Activated naive CD4-positive, alpha-beta T cell treated with anti-CD3 and anti-CD28 coated beads, Interleukin-2, amount 50 U/mL, for 16 hours (primary cell): ENCODE measurements at regions not wholly inside any gene's neighbourhood (a gene's known extent, or its start where the extent isn't known, plus 50 kb on each side); places are given as distances from the start of the nearest gene placed in this dataset.

Source experiments
- DNase-seq: peaks from one replicate; pipeline ENCODE4 v3.0.0-alpha.2; 2020

DNA sequence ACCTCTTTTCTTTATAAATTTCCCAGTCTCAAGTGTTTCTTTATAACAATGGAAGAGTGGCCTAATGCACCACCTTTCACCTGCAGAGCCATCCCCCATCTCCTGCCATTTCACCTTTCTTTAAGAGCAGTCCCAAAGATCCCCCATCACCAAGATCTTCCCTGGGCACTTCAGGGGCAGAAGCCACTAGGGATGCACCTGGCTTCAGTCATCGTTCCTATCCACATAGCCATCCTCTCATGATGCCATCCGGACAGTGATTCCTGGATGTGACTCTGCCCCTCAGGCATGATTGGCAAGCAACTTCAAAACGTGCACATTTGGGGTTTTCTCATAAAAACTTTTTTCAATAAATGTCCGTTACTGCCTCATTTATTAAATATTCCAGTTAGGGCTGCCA lies 225.9 kb downstream of the TBXT start:
- DNase-seq: no peak

DNA sequence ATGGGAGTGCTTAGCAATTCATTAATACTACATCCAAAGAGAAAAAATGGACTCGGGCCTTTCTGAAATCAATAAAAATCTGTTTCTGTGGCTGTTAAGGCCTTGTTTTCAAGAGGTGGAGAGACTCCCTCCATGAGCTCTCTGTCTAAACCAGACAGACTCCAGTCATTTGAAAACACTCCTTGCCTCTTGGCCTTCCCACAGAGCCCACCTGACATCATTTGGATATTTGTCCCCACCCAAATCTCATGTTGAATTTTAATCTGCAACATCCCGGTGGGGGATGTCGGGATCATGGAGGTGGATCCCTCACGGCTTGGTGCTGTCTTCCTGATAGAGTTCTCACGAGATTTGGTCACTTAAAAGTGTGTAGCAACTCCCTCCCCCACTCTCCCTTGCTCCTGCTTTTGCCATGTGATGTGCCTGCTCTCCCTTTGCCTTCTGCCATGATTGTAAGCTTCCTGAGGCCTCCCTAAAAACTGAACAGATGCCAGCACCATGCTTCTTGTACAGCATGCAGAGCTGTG lies 226.3 kb downstream of the TBXT start:
- DNase-seq: no peak

- no peak for DNase-seq
Measured at GRCh38 chr6:165940366-165940765, 227.3 kb downstream of the TBXT start.

DNA sequence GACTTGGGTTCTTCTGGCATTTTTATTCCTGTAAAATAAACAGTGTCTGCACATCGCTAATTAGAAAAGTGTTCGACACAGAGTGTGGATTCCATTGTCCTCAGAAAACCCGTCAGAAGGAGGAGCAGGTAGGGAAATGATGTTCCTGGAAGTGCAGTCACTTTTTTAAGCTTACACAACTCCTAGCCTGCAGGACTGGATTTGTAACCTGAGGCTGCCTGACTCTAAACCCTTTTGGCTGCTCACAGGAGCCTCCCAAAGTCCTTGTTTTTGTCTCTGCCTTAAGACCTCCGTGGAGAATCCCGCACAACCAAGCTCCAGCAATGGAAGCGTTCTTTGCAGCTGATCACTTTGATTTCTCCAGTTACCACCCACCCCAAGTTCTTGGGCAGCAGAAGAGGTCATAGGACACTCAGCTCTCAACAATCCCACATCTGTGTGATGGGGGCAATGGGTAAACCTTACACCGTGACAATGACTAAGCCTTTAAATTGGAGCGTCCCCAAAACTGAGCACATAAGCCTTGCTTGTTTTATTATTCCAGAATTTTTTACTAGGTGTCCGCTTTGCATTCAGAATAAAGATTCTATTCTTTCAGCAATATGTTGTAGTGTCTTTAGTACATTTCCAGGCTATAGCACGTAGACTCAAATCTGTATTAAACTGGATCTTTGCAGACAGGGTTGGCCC lies 227.9 kb downstream of the TBXT start:
- no peak for DNase-seq

- no peak for DNase-seq
Measured at GRCh38 chr6:165939047-165939446, 228.6 kb downstream of the TBXT start.

- DNase-seq: no peak
Measured at GRCh38 chr6:165937564-165938358, 229.9 kb downstream of the TBXT start.

GRCh38 chr6:165936660-165937059 lies 231.0 kb downstream of the TBXT start:
- DNase-seq: no peak

GRCh38 chr6:165936096-165936495 lies 231.6 kb downstream of the TBXT start:
- no peak for DNase-seq

- DNase-seq: no peak
Measured at GRCh38 chr6:165931675-165932074, 236.0 kb downstream of the TBXT start.

DNA sequence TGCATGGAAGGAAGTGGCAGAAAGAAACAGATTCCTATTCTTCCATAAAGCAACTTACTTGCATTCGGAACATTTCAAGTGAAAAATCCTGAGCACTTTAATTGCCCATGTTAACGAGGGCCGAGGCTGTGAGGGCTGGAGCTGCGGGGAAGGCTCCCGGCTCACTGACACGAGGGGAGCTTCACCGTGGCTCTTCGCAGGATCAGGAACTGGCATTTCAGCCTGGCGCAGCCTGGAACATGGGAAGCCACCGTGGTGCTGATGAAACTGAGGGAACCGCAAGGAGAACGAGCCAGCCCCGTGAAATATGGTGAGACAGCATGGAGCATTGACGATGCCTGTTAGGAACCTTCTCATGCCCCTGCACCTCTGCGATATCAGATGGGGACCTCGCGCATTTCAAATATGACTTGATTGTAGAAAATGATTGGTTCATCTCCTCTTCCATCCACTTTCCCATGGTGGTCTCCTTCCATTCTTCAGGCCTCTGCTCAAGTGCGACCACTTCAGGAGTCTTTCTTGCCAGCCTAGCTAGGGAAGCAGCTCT lies 236.9 kb downstream of the TBXT start:
- DNase-seq: no peak

GRCh38 chr6:165929607-165930006 lies 238.0 kb downstream of the TBXT start:
- no peak for DNase-seq

- DNase-seq: no peak
Measured at GRCh38 chr6:165926378-165926777, 241.3 kb downstream of the TBXT start.

GRCh38 chr6:165925474-165926156 lies 242.0 kb downstream of the TBXT start:
- DNase-seq: no peak

GRCh38 chr6:165922309-165922794 lies 245.3 kb downstream of the TBXT start:
- no peak for DNase-seq

- DNase-seq: no peak
Measured at GRCh38 chr6:165920896-165921671, 246.6 kb downstream of the TBXT start.

DNA sequence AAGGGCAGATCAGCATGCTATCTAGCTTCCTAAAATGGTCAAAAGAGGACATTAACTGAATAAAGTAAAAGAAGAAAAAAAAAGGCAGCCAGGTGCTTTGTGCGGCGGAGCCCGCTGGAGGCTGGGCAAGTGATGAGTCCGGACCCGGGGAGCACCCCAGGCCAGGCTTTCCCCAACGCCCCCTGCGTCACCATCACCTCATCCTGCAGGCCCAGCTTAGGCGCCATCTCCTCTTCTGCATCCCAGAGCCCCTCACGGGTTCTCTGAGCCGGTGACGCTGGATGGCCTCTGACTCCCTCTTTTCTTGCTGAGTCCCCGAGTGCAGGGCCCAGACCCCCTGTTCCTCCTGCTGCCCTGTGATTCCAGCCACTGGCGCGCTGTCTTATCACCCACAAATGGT lies 250.1 kb downstream of the TBXT start:
- DNase-seq: no peak

- no peak for DNase-seq
Measured at GRCh38 chr6:165915022-165915770, 252.2 kb upstream of the PDE10A start.

- DNase-seq: no peak
Measured at GRCh38 chr6:165913676-165914570, 250.9 kb upstream of the PDE10A start.

DNA sequence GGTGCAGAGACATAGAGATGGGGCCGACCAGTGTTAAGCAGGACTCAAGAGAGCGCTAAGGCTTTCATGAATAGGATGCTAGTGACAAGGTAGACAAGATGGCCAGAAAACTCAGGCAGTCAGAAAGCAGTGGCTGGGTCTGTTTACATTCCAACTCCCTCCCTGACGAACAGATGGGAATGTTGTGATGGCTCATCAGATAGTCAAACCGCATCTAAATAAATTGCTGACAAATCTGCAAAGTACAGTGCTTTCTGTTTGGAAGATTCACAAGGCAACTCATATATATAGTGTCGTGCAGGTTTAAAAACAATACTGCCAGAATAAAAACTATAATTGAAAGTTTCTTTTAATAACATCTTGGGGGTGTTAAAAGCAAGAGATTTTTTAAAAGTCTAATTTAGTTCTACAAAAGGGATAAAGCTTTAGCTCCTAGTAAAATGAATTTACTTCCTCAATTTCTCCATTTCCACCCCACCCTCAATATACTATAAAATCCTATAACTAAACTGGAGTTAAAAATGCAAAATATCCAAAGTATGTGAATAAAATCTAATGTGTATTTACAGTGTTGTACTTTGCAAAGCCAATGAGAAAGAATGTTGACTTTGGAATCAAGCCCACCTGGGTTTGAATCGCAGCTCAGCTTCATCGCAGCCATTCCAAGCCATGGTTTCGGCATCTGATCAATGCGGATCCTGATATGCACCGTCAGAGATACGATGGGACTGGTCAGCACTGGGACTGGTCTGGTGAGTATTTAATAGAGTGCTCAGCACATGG lies 247.3 kb upstream of the PDE10A start:
- no peak for DNase-seq

DNA sequence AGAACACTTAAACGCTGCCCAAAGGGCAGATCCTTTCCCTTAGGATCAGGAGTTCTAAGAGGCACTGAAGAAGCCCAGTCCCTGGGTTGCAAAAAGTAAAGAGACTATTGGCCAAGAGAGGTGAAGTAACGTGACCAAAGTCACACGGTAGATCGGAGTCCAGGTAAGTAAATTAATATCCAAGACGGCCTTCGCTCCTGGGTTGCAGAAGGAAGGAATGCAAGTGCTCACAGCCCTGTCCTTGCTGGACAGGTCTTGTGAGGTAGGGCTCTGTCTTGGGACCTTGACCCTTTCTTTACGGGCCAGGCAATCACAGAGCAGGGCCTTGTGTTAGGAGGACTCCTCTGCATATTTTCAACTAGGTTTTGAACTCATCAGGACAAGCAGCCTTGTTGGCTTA lies 243.7 kb upstream of the PDE10A start:
- DNase-seq: no peak
